IPS-18a (cell line): ENCODE measurements at regions not wholly inside any gene's neighbourhood (a gene's known extent, or its start where the extent isn't known, plus 50 kb on each side); places are given as distances from the start of the nearest gene placed in this dataset.
"Not testable (repeated sequence)": the region's sequence is repeated elsewhere in the genome, so short reads cannot be mapped to it uniquely, and the experiment has no call there.

ENCODE experiments used
- H3K27ac ChIP-seq: one replicate; pipeline ENCODE4 v1.5.1; 2013; ENCODE audit warnings: low read length
- H3K27me3 ChIP-seq: one replicate; pipeline ENCODE4 v1.6.1; 2013; ENCODE audit warnings: mild to moderate bottlenecking, low read length; ENCODE audit not compliant: control insufficient read depth, insufficient read depth
- H3K36me3 ChIP-seq: one replicate; pipeline ENCODE4 v1.6.1; 2013; ENCODE audit warnings: low read depth, low read length; ENCODE audit not compliant: control insufficient read depth
- H3K4me1 ChIP-seq: one replicate; pipeline ENCODE4 v1.6.1; 2013; ENCODE audit warnings: low read depth, low read length; ENCODE audit not compliant: control insufficient read depth
- H3K4me3 ChIP-seq: one replicate; pipeline ENCODE4 v1.5.1; 2013; ENCODE audit warnings: low read length
- H3K9ac ChIP-seq: one replicate; pipeline ENCODE4 v1.6.1; 2013; ENCODE audit warnings: mild to moderate bottlenecking, low read length, moderate library complexity
- H3K9me3 ChIP-seq: one replicate; pipeline ENCODE4 v1.6.1; 2013; ENCODE audit warnings: low read depth, low read length; ENCODE audit not compliant: control insufficient read depth

- H3K36me3 ChIP-seq, result no peaks in the 10 kb centered on the region
- no peaks in the 10 kb centered on the region for H3K9me3 ChIP-seq
- no peak overlapping the region for H3K4me3 ChIP-seq
- H3K27ac ChIP-seq, result no peak overlapping the region
- no peaks in the 10 kb centered on the region for H3K4me1 ChIP-seq
- H3K27me3 ChIP-seq, result no peaks in the 10 kb centered on the region
- H3K9ac ChIP-seq, result no peak overlapping the region
Measured at GRCh38 chrX:9394212-9394611, 70.6 kb upstream of the TBL1X start.

GRCh38 chrX:9396930-9397329, 67.9 kb upstream of the TBL1X start:
- Histone ChIP-seq H3K27ac (no peak overlapping the region), H3K9ac (no peak overlapping the region), H3K9me3 (no peaks in the 10 kb centered on the region), H3K36me3 (no peaks in the 10 kb centered on the region), H3K4me1 (no peaks in the 10 kb centered on the region), H3K27me3 (no peaks in the 10 kb centered on the region), H3K4me3 (no peak overlapping the region)

- H3K27ac ChIP-seq, result no peak overlapping the region
- H3K9ac ChIP-seq, result no peak overlapping the region
- H3K9me3 ChIP-seq, result no peaks in the 10 kb centered on the region
- H3K27me3 ChIP-seq, result no peaks in the 10 kb centered on the region
- H3K4me1 ChIP-seq, result no peaks in the 10 kb centered on the region
- H3K36me3 ChIP-seq, result no peaks in the 10 kb centered on the region
- no peak overlapping the region for H3K4me3 ChIP-seq
Measured at GRCh38 chrX:9401051-9401450, 63.8 kb upstream of the TBL1X start.

GRCh38 chrX:9403374-9403773, 61.5 kb upstream of the TBL1X start:
- Histone ChIP-seq H3K4me1 (no peaks in the 10 kb centered on the region), H3K36me3 (no peaks in the 10 kb centered on the region), H3K4me3 (no peak overlapping the region), H3K9ac (no peak overlapping the region), H3K27me3 (no peaks in the 10 kb centered on the region), H3K27ac (no peak overlapping the region), H3K9me3 (no peaks in the 10 kb centered on the region)

GRCh38 chrX:9405635-9406034, 59.2 kb upstream of the TBL1X start:
- H3K9me3 ChIP-seq, result not testable (repeated sequence)

GRCh38 chrX:9410889-9411288, 54.0 kb upstream of the TBL1X start:
- H3K27me3 ChIP-seq, result not testable (repeated sequence)

More at GRCh38 chrX:9405635-9406034, 59.2 kb upstream of the TBL1X start:
- not testable (repeated sequence) for H3K27me3 ChIP-seq, H3K36me3 ChIP-seq, H3K9ac ChIP-seq, H3K4me3 ChIP-seq, H3K27ac ChIP-seq, H3K4me1 ChIP-seq

GRCh38 chrX:9411682-9412081, 53.2 kb upstream of the TBL1X start:
- H3K4me3 ChIP-seq, H3K9me3 ChIP-seq, H3K27ac ChIP-seq, H3K9ac ChIP-seq, H3K36me3 ChIP-seq, H3K27me3 ChIP-seq, H3K4me1 ChIP-seq: not testable (repeated sequence)

More at GRCh38 chrX:9410889-9411288, 54.0 kb upstream of the TBL1X start:
- not testable (repeated sequence) for H3K9me3 ChIP-seq, H3K9ac ChIP-seq, H3K36me3 ChIP-seq, H3K27ac ChIP-seq, H3K4me1 ChIP-seq, H3K4me3 ChIP-seq

GRCh38 chrX:9414416-9414815, 50.4 kb upstream of the TBL1X start:
- Histone ChIP-seq H3K27ac (no peak overlapping the region), H3K27me3 (no peaks in the 10 kb centered on the region), H3K9ac (no peak overlapping the region), H3K4me1 (no peaks in the 10 kb centered on the region), H3K4me3 (no peak overlapping the region), H3K9me3 (no peaks in the 10 kb centered on the region), H3K36me3 (no peaks in the 10 kb centered on the region)
